ENCODE measurements at regions not wholly inside any gene's neighbourhood (a gene's known extent, or its start where the extent isn't known, plus 50 kb on each side); places are given as distances from the start of the nearest gene placed in this dataset.

DNA sequence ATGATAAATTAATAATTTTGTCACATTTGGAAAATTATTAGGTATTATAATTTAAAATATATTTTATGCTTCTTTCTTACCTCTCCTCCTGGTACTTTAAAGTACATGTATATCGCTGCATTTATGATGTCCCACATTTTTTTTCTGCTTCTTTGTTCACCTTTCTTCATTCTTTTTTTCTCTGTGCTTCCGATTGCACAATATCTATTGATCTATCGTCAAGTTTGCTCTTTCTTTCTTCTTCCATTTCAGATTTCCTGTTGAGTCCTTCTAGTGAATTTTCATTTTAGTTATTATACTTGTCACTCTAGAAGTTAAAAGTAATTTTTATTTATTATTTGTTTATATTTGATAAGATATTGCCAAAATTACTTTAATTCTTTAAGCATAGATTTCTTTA lies 441.0 kb upstream of the HS3ST5 start:
- 8% methylated on average over 3 of the region's 3 CpGs for WGBS (ENCODE audit: insufficient coverage, insufficient replicate concordance, low lambda C conversion rate, missing lambda C conversion rate)
- ATAC-seq (no peak), FAIRE-seq (no peak), DNase-seq (ENCODE audit: low read depth, low spot score) (no peak)
- no peak overlapping the region for H3K9ac ChIP-seq (ENCODE audit: control insufficient read depth, insufficient read depth, low read length)
- no peak overlapping the region for H3K4me2 ChIP-seq (ENCODE audit: control insufficient read depth, insufficient read depth)
- H2AFZ ChIP-seq (ENCODE audit: control insufficient read depth, low read depth, low read length): no peak overlapping the region
- no peaks in the 10 kb centered on the region for H4K20me1 ChIP-seq (ENCODE audit: control insufficient read depth, insufficient read depth)
- BruUV-seq (replicated peaks): no TSS peak
- ChIA-PET POLR2A (no interaction called here), SMC1A (ENCODE audit: uncharacterized antibody, unreplicated experiment) (interaction anchor here (4.9 kb wide), 1 partner anchor 14 kb away, joined by 21 read pairs; no protein-coding TSS in a partner anchor), RAD21 (ENCODE audit: unreplicated experiment) (no interaction called here), CTCF (interaction anchor here (1.5 to 1.9 kb wide), 2 partner anchors 36 to 44 kb away, joined by 4 read pairs; no protein-coding TSS in a partner anchor)
- no peaks in the 10 kb centered on the region for H3K27me3 ChIP-seq (replicated peaks in 1 of 2; ENCODE audit: control insufficient read depth in 2 of 2, insufficient read depth in 2 of 2, low read length in 1 of 2)
- no peak overlapping the region for H3K27ac ChIP-seq (ENCODE audit: control insufficient read depth, insufficient read depth)
- in situ Hi-C loops (cut with MboI): no loop called here
- no peaks in the 10 kb centered on the region for H3K9me3 ChIP-seq (replicated peaks; ENCODE audit: control insufficient read depth, insufficient read depth, low read length)
- H3K36me3 ChIP-seq (ENCODE audit: control insufficient read depth in 2 of 2, insufficient read depth in 2 of 2, low read length in 1 of 2): no peaks in the 10 kb centered on the region
- H3K79me2 ChIP-seq (ENCODE audit: control insufficient read depth, insufficient read depth, low read length): no peaks in the 10 kb centered on the region
- intact Hi-C loops (cut with micrococcal nuclease; ENCODE audit: unreplicated experiment): no loop called here
- H3K4me1 ChIP-seq (ENCODE audit: control insufficient read depth, insufficient read depth, low read length): no peaks in the 10 kb centered on the region
- H3K4me3 ChIP-seq: no peak overlapping the region
- TF ChIP-seq IRF3 (IDR thresholded peaks at IDR 0.05) (no peak), BRCA1 (IDR thresholded peaks at IDR 0.05; ENCODE audit: low read depth, low read length) (no peak), CTCF (IDR thresholded peaks at IDR 0.05 in 2 of 3, conservative IDR thresholded peaks at IDR 0.05 in 1 of 3; ENCODE audit: control insufficient read depth in 2 of 3, extremely low read depth in 1 of 3, insufficient read depth in 1 of 3, low read depth in 3 of 3, low read length in 3 of 3) (no peak), TBL1XR1 (IDR thresholded peaks at IDR 0.05; ENCODE audit: low read depth, low read length) (no peak), HCFC1 (IDR thresholded peaks at IDR 0.05; ENCODE audit: low read length) (no peak), NR2C2 (IDR thresholded peaks at IDR 0.05; ENCODE audit: borderline replicate concordance, control insufficient read depth, insufficient read length, low read depth) (no peak), EED (IDR thresholded peaks at IDR 0.05; ENCODE audit: low read depth) (no peak), SMC3 (IDR thresholded peaks at IDR 0.05; ENCODE audit: borderline replicate concordance, low read length) (no peak), ZNF217 (IDR thresholded peaks at IDR 0.05) (no peak), JUNB (IDR thresholded peaks at IDR 0.05) (no peak), PKNOX1 (IDR thresholded peaks at IDR 0.05) (no peak), RB1 (IDR thresholded peaks at IDR 0.05; ENCODE audit: borderline replicate concordance) (no peak), STAT3 (IDR thresholded peaks at IDR 0.05; ENCODE audit: low read depth, low read length) (no peak)
- TF ChIP-seq, protein P1, sequence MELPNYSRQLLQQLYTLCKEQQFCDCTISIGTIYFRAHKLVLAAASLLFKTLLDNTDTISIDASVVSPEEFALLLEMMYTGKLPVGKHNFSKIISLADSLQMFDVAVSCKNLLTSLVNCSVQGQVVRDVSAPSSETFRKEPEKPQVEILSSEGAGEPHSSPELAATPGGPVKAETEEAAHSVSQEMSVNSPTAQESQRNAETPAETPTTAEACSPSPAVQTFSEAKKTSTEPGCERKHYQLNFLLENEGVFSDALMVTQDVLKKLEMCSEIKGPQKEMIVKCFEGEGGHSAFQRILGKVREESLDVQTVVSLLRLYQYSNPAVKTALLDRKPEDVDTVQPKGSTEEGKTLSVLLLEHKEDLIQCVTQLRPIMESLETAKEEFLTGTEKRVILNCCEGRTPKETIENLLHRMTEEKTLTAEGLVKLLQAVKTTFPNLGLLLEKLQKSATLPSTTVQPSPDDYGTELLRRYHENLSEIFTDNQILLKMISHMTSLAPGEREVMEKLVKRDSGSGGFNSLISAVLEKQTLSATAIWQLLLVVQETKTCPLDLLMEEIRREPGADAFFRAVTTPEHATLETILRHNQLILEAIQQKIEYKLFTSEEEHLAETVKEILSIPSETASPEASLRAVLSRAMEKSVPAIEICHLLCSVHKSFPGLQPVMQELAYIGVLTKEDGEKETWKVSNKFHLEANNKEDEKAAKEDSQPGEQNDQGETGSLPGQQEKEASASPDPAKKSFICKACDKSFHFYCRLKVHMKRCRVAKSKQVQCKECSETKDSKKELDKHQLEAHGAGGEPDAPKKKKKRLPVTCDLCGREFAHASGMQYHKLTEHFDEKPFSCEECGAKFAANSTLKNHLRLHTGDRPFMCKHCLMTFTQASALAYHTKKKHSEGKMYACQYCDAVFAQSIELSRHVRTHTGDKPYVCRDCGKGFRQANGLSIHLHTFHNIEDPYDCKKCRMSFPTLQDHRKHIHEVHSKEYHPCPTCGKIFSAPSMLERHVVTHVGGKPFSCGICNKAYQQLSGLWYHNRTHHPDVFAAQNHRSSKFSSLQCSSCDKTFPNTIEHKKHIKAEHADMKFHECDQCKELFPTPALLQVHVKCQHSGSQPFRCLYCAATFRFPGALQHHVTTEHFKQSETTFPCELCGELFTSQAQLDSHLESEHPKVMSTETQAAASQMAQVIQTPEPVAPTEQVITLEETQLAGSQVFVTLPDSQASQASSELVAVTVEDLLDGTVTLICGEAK (IDR thresholded peaks at IDR 0.05; ENCODE audit: borderline replicate concordance): no peak
- TF ChIP-seq, protein P2, sequence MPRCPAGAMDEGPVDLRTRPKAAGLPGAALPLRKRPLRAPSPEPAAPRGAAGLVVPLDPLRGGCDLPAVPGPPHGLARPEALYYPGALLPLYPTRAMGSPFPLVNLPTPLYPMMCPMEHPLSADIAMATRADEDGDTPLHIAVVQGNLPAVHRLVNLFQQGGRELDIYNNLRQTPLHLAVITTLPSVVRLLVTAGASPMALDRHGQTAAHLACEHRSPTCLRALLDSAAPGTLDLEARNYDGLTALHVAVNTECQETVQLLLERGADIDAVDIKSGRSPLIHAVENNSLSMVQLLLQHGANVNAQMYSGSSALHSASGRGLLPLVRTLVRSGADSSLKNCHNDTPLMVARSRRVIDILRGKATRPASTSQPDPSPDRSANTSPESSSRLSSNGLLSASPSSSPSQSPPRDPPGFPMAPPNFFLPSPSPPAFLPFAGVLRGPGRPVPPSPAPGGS (IDR thresholded peaks at IDR 0.05; ENCODE audit: borderline replicate concordance, insufficient read depth, low read depth, low read length, poor library complexity, severe bottlenecking): no peak
